Glomerular endothelial cell (primary cell): ENCODE measurements at regions not wholly inside any gene's neighbourhood (a gene's known extent, or its start where the extent isn't known, plus 50 kb on each side); places are given as distances from the start of the nearest gene placed in this dataset.
"Not testable (repeated sequence)": the region's sequence is repeated elsewhere in the genome, so short reads cannot be mapped to it uniquely, and the experiment has no call there.

Experiments
- DNase-seq: peaks from one replicate; pipeline ENCODE4 v3.0.0-alpha.2; 2011; ENCODE audit warnings: low read depth, low spot score; ENCODE audit errors: extremely low read depth

DNA sequence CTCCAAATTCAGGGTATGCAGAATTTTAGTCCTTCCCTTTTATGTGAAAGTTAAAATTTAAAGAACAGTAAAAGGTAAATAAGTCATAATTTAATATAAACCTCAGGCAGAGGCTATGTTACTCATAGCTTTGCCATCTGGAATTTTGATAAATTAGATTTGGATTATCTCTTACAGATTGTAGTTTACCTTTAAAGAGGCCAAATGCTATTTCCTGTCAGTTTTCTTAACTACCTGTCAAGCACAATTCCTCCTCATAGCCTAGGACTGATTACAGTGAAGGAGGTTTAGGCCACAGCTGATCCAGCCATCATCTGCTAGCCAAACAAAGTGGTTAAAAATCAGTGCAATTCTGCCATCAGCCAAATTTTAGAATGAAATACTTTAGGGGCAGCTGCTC lies 128.1 kb downstream of the MFAP3L start:
- no peak for DNase-seq

DNA sequence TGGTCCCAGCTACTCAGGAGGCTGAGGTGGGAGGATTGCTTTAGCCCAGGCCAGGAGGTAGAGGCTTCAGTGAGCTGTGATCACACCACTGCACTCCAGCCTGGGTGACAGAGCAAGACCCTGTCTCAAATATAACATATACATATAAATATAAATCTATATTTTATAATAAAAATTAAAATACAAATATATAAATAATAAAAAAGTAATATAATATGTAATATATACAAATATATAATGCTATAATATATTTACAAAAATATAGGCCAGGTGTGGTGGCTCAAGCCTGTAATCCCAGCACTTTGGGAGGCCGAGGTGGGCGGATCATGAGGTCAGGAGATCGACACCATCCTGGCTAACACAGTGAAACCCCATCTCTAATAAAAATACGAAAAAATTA lies 131.4 kb downstream of the MFAP3L start:
- not testable (repeated sequence) for DNase-seq

DNA sequence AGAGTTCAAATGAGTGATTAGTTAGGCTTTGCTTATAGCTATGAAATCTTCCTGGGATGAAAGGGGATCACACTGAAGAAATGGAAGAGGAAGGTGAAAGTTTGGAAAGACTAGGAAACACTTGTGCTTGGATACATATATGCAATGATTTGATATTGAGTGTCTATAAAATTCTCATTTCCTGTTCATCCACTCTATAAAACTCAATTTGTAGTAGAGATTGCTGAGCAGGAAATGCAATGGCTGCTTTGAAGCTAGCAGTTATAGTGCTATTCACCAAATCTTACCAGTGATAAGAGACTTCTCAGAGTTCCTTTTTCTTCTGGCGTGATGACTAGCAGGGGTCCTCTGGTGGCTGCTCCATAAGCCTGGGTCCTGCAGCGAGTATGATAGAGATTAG lies 128.1 kb upstream of the HPF1 start:
- DNase-seq = no peak

GRCh38 chr4:169881769-169882168 lies 124.0 kb upstream of the HPF1 start:
- DNase-seq = no peak

- no peak for DNase-seq
Observed at GRCh38 chr4:169870507-169870906, 112.8 kb upstream of the HPF1 start.

DNA sequence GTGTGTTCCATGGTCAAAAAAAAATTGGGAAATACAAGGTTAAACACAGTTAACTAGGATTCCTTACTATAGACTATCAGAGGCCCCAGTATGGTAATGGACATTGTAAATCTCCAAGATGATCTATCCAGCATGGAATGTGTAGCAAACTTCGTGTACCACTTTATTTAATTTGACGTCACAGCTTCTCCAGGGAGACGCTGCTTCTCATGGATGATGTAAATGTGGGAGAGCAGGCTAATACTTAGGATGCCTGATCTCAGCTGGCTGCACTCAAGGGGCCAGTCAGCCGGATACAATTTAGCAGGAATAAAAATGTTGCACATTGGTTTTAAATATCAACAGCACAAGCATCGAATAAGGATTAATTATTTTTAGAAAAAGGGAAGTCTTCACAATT lies 111.7 kb upstream of the HPF1 start:
- DNase-seq = no peak

DNA sequence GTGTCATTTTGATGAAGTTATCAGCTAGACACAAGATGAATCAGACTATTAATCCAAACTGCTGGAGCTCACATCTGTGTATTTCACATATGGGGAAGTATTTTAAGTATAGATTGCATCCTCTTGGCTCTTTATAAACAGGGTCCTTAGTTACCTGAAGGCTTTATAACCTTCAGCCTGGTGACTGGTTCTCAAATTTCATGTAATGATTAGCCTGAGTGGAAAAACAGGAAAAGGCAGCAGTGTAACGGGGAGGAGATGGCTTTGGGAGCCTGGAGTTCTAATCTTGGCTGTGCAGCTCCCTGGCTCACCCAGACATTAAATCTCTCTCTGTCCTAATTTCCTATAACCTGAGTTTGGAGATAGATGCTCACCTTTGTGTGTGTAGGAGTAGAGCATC lies 103.8 kb upstream of the HPF1 start:
- no peak for DNase-seq

DNA sequence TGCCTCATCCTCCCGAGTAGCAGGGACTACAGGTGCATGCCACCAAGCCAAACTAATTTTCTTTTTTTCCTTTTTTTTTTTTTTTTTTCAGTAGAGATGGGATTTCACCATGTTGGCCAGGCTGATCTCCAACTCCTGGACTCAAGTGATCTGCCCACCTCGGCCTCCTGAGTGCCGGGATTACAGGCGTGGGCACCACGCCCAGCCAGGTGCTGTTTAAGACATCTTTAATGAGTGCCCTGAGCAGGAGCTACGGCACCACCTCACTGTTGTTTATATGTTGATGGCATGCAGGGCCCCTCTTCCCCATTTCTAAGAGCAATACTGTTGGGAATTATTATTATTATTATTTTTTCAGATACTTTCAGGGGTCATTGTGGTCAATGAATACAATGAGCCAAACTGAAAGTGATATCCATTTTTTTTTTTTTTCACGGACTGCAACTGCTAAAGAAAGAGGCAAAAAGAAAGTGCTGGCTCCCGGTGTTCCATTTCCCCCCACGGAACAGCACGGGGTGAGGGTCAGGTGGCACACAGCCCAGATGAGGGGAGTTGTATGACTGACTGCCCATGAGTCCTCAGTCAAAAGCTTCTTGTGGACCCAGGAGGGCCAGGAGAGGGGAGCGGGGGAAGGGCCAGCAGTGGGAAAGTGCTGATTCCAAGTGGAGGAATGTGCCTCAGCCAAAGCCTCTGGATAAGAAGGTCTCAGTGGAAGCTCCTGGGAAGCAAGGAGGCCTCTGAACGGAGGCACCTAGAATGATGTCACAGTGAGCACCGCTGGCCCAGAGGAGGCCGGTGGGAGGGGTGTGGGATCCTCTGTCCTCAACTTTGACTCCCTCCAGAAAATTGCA lies 101.8 kb upstream of the HPF1 start:
- no peak for DNase-seq

DNA sequence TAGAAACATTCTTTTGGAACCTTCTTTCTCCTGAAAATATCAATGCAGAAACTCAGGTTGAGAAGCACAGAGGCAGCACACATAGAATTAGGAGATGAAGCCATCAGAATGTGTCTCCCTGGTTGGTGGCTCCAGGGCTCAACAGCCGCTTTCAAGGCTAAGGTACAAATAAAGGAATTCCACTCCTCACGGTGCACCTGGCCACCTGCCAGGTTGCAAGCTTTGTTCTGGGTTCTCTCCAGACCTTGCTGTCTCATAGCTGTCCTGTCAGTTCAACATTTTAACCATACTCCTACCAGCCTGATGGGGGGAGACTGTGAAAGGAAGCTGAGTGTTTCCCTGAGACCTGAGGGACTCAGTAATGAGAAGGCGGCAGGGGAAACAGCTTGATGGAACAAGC lies 96.3 kb upstream of the HPF1 start:
- DNase-seq = no peak

DNA sequence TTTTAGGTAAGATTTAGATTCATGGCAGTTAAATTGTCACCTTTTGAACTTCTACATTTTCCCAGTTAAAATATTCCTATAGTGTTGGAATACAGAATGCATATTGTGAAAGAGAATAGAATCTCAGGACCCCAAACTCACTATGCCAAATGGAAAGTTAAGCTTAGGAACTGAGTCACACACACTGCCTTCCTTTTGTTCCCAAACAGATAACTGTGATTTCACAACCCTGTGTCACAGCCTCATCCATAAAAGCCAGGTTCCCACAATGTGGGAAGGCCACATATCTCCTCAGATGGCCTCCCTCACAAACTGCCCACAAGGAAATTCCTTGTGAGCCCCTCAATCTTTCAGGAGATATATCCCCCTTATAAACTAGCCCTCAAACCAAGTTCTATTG lies 94.7 kb upstream of the HPF1 start:
- no peak for DNase-seq

- no peak for DNase-seq
Observed at GRCh38 chr4:169851750-169852149, 94.0 kb upstream of the HPF1 start.

- no peak for DNase-seq
Observed at GRCh38 chr4:169849456-169849855, 91.7 kb upstream of the HPF1 start.

GRCh38 chr4:169848018-169848417 lies 90.3 kb upstream of the HPF1 start:
- DNase-seq = no peak

- DNase-seq = no peak
Observed at GRCh38 chr4:169847171-169847570, 89.4 kb upstream of the HPF1 start.

DNA sequence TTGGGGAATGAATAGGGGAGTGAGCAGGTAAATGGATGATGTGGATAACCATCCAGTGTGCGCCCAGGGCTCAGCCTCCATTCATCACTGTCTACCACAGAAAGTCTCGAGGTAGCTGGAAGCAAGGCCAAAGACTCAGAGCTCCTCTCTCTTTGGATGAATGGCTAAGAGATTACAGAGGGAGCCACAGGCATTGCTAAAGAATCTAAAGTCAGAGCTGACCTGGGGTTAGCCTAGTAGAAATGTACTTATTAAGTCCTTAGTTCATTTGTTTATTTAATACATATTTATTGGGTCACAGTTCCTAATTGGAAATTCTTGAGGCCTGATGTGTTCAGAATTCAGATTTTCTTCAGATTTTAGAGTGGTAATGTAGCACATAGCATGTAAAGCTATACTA lies 88.7 kb upstream of the HPF1 start:
- DNase-seq = no peak

- DNase-seq = no peak
Observed at GRCh38 chr4:169841776-169842175, 84.0 kb upstream of the HPF1 start.

DNA sequence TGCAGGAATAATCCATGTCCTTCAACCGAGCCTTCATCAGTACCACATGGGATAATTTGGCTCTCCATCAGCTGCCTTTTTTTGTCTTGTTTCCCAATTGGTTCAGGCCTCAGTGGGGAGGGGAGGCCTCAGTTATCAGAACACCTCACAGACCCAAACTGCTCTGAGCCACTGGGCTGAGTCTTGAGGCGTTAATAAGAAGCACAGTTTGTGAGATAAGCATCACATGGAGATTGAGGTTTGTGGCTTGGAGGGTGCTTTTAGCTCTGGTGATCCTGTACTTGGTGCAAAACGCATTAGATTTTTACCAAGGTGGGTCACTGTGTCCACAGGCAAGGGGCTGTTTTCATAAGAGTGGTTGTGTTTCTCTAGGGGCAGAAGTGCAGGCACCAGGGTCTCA lies 82.8 kb upstream of the HPF1 start:
- DNase-seq = no peak

GRCh38 chr4:169828329-169828728 lies 70.6 kb upstream of the HPF1 start:
- DNase-seq = not testable (repeated sequence)

DNA sequence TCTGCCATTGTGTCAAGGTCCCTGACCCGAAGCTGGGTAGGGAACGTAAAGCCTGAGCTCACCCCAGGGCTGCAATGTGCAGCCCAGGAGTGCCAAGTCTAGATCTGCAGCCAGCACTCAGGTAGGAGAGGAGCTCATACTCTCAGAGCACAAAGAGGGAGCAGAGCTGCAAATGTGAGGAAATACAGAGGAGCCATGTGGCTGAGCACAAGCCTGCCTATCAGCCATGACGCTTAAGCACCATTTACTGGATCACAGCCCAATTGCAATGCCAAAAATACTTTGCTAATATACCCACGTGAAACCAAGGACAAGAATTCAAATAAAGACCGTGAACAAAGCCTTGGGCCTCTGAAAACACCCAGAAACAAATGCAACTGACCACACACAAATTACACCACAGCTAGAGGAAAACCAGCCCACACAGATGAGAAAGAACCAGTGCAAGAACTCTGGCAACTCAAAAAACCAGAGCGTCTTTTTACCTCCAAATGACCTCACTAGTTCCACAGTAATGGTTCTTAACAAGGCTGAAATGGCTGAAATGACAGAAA lies 69.0 kb upstream of the HPF1 start:
- DNase-seq = no peak

GRCh38 chr4:169823685-169824084 lies 65.9 kb upstream of the HPF1 start:
- DNase-seq = peak; percentile 27

GRCh38 chr4:169821402-169821801 lies 63.7 kb upstream of the HPF1 start:
- no peak for DNase-seq

- no peak for DNase-seq
Observed at GRCh38 chr4:169818063-169818679, 60.4 kb upstream of the HPF1 start.
